ENCODE measurements at regions not wholly inside any gene's neighbourhood (a gene's known extent, or its start where the extent isn't known, plus 50 kb on each side); places are given as distances from the start of the nearest gene placed in this dataset.

- DNase-seq, result no peak
- WGBS (ENCODE audit: insufficient coverage), result 37% methylated on average over 2 of the region's 2 CpGs
- H3K27ac ChIP-seq (ENCODE audit: low read depth in 1 of 2, low read length in 2 of 2), result no peak overlapping the region
- no peak overlapping the region for H3K4me3 Mint-ChIP-seq
- H3K27me3 Mint-ChIP-seq (ENCODE audit: low read depth in 3 of 3), result peaks cover 0 to 2% (median 1%) of the 10 kb centered on the region in 3 donors
- no peak overlapping the region for H3K27ac Mint-ChIP-seq
- H3K4me1 ChIP-seq (ENCODE audit: control insufficient read depth in 1 of 2, insufficient read depth in 2 of 2, low read length in 2 of 2), result no peaks in the 10 kb centered on the region
- peaks cover 0 to 14% (median 3%) of the 10 kb centered on the region in 7 donors for H3K9me3 Mint-ChIP-seq
- H4K20me1 ChIP-seq (ENCODE audit: insufficient read depth, low read length), result no peaks in the 10 kb centered on the region
- no peak overlapping the region for H2AFZ ChIP-seq (ENCODE audit: insufficient read depth, low read depth, low read length, poor library complexity, severe bottlenecking)
- H3K36me3 ChIP-seq (replicated peaks in 1 of 2; ENCODE audit: control insufficient read depth in 1 of 2, insufficient read depth in 2 of 2, low read length in 2 of 2), result no peaks in the 10 kb centered on the region
- intact Hi-C loops (cut with micrococcal nuclease), result no loop called here
- no peak overlapping the region for H3K9ac ChIP-seq (ENCODE audit: insufficient read depth, low read length, poor library complexity, severe bottlenecking)
- TF ChIP-seq CTCF (IDR thresholded peaks at IDR 0.05), result no peak
- H3K36me3 Mint-ChIP-seq, result no peaks in the 10 kb centered on the region
- H3K79me2 ChIP-seq (ENCODE audit: insufficient read depth, low read length), result no peaks in the 10 kb centered on the region
- no peaks in the 10 kb centered on the region for H3K27me3 ChIP-seq (ENCODE audit: control insufficient read depth in 2 of 2, insufficient read depth in 2 of 2, low read length in 2 of 2)
- no peak overlapping the region for H3K4me2 ChIP-seq (replicated peaks; ENCODE audit: extremely low read depth, low read length, poor library complexity, severe bottlenecking)
- H3K4me3 ChIP-seq (replicated peaks in 1 of 3; ENCODE audit: low read depth in 2 of 3, low read length in 3 of 3), result no peak overlapping the region
- H3K4me1 Mint-ChIP-seq, result no peaks in the 10 kb centered on the region
- H3K9me3 ChIP-seq (replicated peaks in 1 of 2; ENCODE audit: control insufficient read depth in 1 of 2, insufficient read depth in 1 of 2, low read length in 2 of 2), result peaks cover 0 to 3% of the 10 kb centered on the region in 2 donors
These were observed 233.6 kb upstream of the THSD7B start for GRCh38 chr2:136531731-136532130.

- Histone ChIP-seq H3K4me2 (replicated peaks; ENCODE audit: extremely low read depth, low read length, poor library complexity, severe bottlenecking) (no peak overlapping the region), H3K9me3 (replicated peaks in 1 of 2; ENCODE audit: control insufficient read depth in 1 of 2, insufficient read depth in 1 of 2, low read length in 2 of 2) (no peaks in the 10 kb centered on the region), H3K27me3 (ENCODE audit: control insufficient read depth in 2 of 2, insufficient read depth in 2 of 2, low read length in 2 of 2) (no peaks in the 10 kb centered on the region), H3K9ac (ENCODE audit: insufficient read depth, low read length, poor library complexity, severe bottlenecking) (no peak overlapping the region), H3K4me1 (ENCODE audit: control insufficient read depth in 1 of 2, insufficient read depth in 2 of 2, low read length in 2 of 2) (no peaks in the 10 kb centered on the region), H3K27ac (ENCODE audit: low read depth in 1 of 2, low read length in 2 of 2) (no peak overlapping the region), H3K79me2 (ENCODE audit: insufficient read depth, low read length) (no peaks in the 10 kb centered on the region), H3K36me3 (replicated peaks in 1 of 2; ENCODE audit: control insufficient read depth in 1 of 2, insufficient read depth in 2 of 2, low read length in 2 of 2) (no peaks in the 10 kb centered on the region), H4K20me1 (ENCODE audit: insufficient read depth, low read length) (no peaks in the 10 kb centered on the region), H2AFZ (ENCODE audit: insufficient read depth, low read depth, low read length, poor library complexity, severe bottlenecking) (no peak overlapping the region), H3K4me3 (replicated peaks in 1 of 3; ENCODE audit: low read depth in 2 of 3, low read length in 3 of 3) (no peak overlapping the region)
- DNase-seq, result no peak
- H3K9me3 Mint-ChIP-seq, result peaks cover 0 to 11% (median 2%) of the 10 kb centered on the region in 7 donors
- no peak overlapping the region for H3K4me3 Mint-ChIP-seq
- H3K27me3 Mint-ChIP-seq (ENCODE audit: low read depth in 3 of 3), result peaks cover 2% of the 10 kb centered on the region in 3 donors
- no peak overlapping the region for H3K27ac Mint-ChIP-seq
- TF ChIP-seq CTCF (IDR thresholded peaks at IDR 0.05), result no peak
- H3K36me3 Mint-ChIP-seq, result no peaks in the 10 kb centered on the region
- H3K4me1 Mint-ChIP-seq, result no peaks in the 10 kb centered on the region
- intact Hi-C loops (cut with micrococcal nuclease), result no loop called here
These were observed 235.2 kb upstream of the THSD7B start for GRCh38 chr2:136530146-136530545.
